CD4-positive, alpha-beta memory T cell (primary cell): ENCODE measurements at regions not wholly inside any gene's neighbourhood (a gene's known extent, or its start where the extent isn't known, plus 50 kb on each side); places are given as distances from the start of the nearest gene placed in this dataset.

Experiments used
- CTCF ChIA-PET: fragments of 350-600 bp; sonication (Branson Sonifier 250); formaldehyde crosslinking; loops from one replicate; lab custom pipeline; 2021; ENCODE audit warnings: inconsistent platforms; ENCODE audit not compliant: partially characterized antibody; lab: Charles Lee
- POLR2A ChIA-PET: fragments of 350-600 bp; sonication (Branson Sonifier 250); formaldehyde crosslinking; loops from one replicate; lab custom pipeline; 2021; ENCODE audit not compliant: partially characterized antibody; lab: Charles Lee
- DNase-seq, 5 donors: peaks; one replicate each; pipeline versions ENCODE4 v3.0.0 to v3.0.0-alpha.2; 2020 to 2022; ENCODE audit warnings: mixed read lengths in 1 of 5
- H3K27ac ChIP-seq: one replicate; pipeline ENCODE4 v1.7.0; 2013; ENCODE audit warnings: low read depth, low read length
- H3K27me3 ChIP-seq: 2 replicates; pipeline ENCODE4 v1.7.0; 2013; ENCODE audit warnings: mild to moderate bottlenecking, low read length, moderate library complexity; ENCODE audit not compliant: insufficient read depth
- H3K36me3 ChIP-seq: 2 replicates; pipeline ENCODE4 v1.7.0; 2013; ENCODE audit warnings: mild to moderate bottlenecking, low read length, moderate library complexity; ENCODE audit not compliant: insufficient read depth
- H3K4me1 ChIP-seq: 2 replicates; pipeline ENCODE4 v1.7.0; 2013; ENCODE audit warnings: mild to moderate bottlenecking, low read length, moderate library complexity; ENCODE audit not compliant: insufficient read depth
- H3K4me3 ChIP-seq, 2 donors: one replicate each; pipeline ENCODE4 v1.7.0; 2013; ENCODE audit warnings: low read length in 2 of 2, mild to moderate bottlenecking in 1 of 2
- H3K9me3 ChIP-seq, 2 donors: one replicate each; pipeline ENCODE4 v1.7.0; 2013; ENCODE audit warnings: low read length in 2 of 2, control low read depth in 1 of 2; ENCODE audit not compliant: control insufficient read depth in 1 of 2
- H3K27ac Mint-ChIP-seq, 7 donors: one replicate each; pipeline ENCODE4 v1.8.0; 2020 to 2021; ENCODE audit warnings: mixed read lengths in 7 of 7, mild to moderate bottlenecking in 6 of 7, inconsistent platforms in 3 of 7, moderate library complexity in 3 of 7
- H3K27me3 Mint-ChIP-seq, 2 donors: one replicate each; pipeline ENCODE4 v1.8.0; 2020 to 2021; ENCODE audit warnings: mixed read lengths in 2 of 2
- H3K36me3 Mint-ChIP-seq, 2 donors: one replicate each; pipeline ENCODE4 v1.8.0; 2020 to 2021; ENCODE audit warnings: mixed read lengths in 2 of 2, inconsistent platforms in 1 of 2, mild to moderate bottlenecking in 1 of 2
- H3K4me1 Mint-ChIP-seq, 4 donors: one replicate each; pipeline ENCODE4 v1.8.0; 2020 to 2021; ENCODE audit warnings: mixed read lengths in 4 of 4, mild to moderate bottlenecking in 1 of 4
- H3K4me3 Mint-ChIP-seq, 8 donors: one replicate each; pipeline ENCODE4 v1.8.0; 2020 to 2021; ENCODE audit warnings: mixed read lengths in 8 of 8, mild to moderate bottlenecking in 7 of 8, moderate library complexity in 6 of 8, inconsistent platforms in 3 of 8
- H3K9me3 Mint-ChIP-seq, 8 donors: one replicate each; pipeline ENCODE4 v1.8.0; 2020 to 2021; ENCODE audit warnings: mixed read lengths in 8 of 8, mild to moderate bottlenecking in 5 of 8, inconsistent platforms in 3 of 8, moderate library complexity in 1 of 8
- intact Hi-C: fragments of 100-400 bp; cut with micrococcal nuclease; formaldehyde crosslinking; loops from one replicate; pipeline ENCODE4 v1.15.1; 2023

GRCh38 chr22:48186146-48186790, 1423.8 kb downstream of the TBC1D22A start:
- Histone ChIP-seq H3K9me3 (no peaks in the 10 kb centered on the region), H3K36me3 (no peaks in the 10 kb centered on the region), H3K4me3 (no peak overlapping the region), H3K27ac (no peak overlapping the region), H3K27me3 (no peaks in the 10 kb centered on the region), H3K4me1 (no peaks in the 10 kb centered on the region)
- Mint-ChIP-seq H3K4me3 (no peak overlapping the region), H3K27ac (no peak overlapping the region), H3K9me3 (peaks cover 0 to 16% (median 12%) of the 10 kb centered on the region in 8 donors), H3K36me3 (peaks cover 0 to 1% of the 10 kb centered on the region in 2 donors), H3K4me1 (peaks cover 0 to 2% (median under 1%) of the 10 kb centered on the region in 4 donors), H3K27me3 (peaks cover 4 to 5% of the 10 kb centered on the region in 2 donors)
- intact Hi-C loops, result no loop called here
- POLR2A ChIA-PET, result no interaction called here
- CTCF ChIA-PET, result no interaction called here
- no peak for DNase-seq

DNA sequence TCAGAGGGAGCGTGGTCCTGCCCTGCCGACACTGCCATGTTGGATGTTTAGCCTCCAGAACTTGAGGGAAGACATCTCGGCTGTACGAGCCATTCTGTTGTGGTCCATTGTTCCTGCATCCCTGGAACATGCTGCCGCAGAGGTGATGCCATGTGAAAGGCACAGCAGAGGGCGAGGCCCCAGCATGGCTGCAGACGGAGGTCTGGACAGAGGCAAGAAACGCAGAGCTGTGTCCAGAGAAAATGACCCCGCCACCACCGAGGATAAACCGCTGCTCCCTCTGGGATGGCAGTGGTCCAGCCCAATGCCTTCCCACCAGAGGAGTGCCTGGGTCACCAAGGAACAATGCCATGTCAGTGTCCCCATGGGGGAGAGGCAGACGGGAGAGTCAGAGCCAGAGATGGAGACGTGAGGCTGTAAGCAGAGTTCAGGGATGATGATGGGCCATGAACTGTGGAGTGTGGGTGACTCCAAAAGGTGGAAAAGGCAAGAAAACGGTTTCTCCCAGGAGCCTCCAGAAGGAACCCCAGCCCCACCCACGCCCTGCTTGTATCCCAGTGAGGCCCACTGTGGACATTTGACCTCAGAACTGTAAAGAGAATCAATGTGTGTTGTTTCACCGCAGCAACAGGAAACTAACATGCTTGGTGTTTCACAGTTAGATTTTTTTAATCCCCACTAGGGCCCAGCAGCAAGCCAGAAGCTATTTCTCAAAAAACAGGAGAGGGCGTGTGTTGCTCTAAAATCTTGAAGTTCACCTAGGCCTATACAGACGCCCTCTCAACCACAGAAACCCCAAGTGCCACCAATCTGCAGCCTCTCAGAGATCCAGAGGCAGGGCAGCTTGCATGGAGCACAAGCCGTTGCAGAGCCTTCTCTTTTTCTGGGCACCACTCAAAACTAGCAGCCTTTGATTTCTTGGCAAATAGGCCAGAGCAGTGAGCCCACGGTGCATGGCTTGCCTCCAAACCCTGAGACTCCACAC, 1422.9 kb downstream of the TBC1D22A start:
- Mint-ChIP-seq H3K36me3 (no peaks in the 10 kb centered on the region), H3K4me3 (no peak overlapping the region), H3K27ac (no peak overlapping the region), H3K27me3 (peaks cover 3 to 5% of the 10 kb centered on the region in 2 donors), H3K9me3 (peaks cover 0 to 8% (median 5%) of the 10 kb centered on the region in 8 donors), H3K4me1 (peaks cover 0 to 2% (median under 1%) of the 10 kb centered on the region in 4 donors)
- intact Hi-C loops, result no loop called here
- CTCF ChIA-PET, result no interaction called here
- POLR2A ChIA-PET, result no interaction called here
- Histone ChIP-seq H3K4me3 (no peak overlapping the region), H3K27ac (no peak overlapping the region), H3K27me3 (no peaks in the 10 kb centered on the region), H3K9me3 (no peaks in the 10 kb centered on the region), H3K36me3 (no peaks in the 10 kb centered on the region), H3K4me1 (no peaks in the 10 kb centered on the region)
- no peak for DNase-seq

DNA sequence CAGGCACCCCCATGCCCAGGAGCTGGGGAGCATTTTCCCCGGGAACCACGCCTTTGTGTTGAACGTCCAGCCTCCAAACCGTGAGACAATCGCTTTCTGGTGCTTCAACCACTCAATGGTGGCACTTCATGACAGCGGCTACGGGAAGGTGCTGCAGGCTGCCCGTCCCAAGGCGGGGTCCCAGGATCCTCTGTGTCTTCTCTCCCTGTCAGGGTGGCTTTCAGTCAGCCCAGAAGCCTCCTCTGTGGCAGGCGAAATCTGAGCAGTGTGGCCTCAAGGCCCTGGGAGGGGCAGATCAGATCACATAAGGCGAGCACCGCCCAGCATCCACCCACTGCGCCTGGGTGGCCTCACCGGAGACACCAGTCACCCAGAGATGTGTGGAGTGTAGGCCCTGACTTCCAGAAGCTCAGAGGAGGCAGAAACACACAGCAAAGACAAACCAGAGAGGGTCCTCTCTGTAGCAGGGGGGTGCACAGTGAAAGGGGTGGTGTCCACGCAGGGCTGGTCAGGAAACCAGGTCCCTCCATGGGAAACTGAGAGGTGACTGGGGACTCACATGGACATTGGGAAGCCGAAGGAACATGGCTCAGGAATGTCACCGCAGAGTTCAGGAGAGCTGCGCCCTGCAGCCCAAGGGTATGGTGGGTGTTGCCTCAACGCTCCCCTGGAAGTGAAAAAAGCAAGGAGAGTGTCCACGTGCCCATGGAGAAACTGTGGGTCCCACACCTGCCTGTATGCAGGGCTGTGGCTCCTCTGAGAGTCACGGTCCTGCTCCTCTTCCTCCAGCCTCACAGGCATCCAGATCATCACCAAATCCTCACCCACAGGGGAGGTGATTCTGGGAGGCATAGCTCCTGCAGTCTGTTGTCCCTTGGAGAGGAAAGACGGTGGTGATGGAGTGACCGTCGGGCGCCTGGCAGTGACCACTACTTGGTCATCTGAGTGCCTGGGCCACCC, 1420.7 kb downstream of the TBC1D22A start:
- Histone ChIP-seq H3K36me3 (no peaks in the 10 kb centered on the region), H3K27me3 (no peaks in the 10 kb centered on the region), H3K9me3 (no peaks in the 10 kb centered on the region), H3K4me1 (no peaks in the 10 kb centered on the region), H3K4me3 (no peak overlapping the region), H3K27ac (no peak overlapping the region)
- H3K9me3 Mint-ChIP-seq, result peaks cover 0 to 3% (median under 1%) of the 10 kb centered on the region in 8 donors
- intact Hi-C loops, result no loop called here
- ChIA-PET POLR2A (no interaction called here), CTCF (no interaction called here)
- no peak overlapping the region for H3K4me3 Mint-ChIP-seq
- peaks cover 3% of the 10 kb centered on the region in 2 donors for H3K27me3 Mint-ChIP-seq
- H3K36me3 Mint-ChIP-seq, result no peaks in the 10 kb centered on the region
- DNase-seq, result no peak
- no peak overlapping the region for H3K27ac Mint-ChIP-seq
- H3K4me1 Mint-ChIP-seq, result peaks cover 0 to 2% (median under 1%) of the 10 kb centered on the region in 4 donors

DNA sequence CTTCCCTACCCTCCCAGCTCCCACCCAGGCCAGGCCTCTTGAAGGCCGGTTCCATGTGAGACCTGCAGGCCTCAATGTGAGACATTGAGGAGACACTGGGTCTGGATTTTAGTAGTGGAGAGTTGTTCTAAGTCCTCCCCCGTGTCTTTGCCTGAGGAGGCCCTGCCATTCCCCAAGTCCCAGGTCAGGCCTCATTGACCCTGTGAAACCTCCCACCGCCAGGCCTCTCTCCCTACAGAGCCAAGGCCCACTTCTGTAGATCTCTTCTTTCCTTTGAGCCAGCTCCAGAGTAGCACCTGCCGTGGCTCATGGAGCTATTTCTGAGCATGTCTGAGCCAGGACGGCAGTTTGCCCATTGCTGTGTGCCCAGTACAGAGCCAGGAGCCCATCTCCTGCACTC, 1419.6 kb downstream of the TBC1D22A start:
- Mint-ChIP-seq H3K4me3 (no peak overlapping the region), H3K4me1 (peaks cover 0 to 2% (median under 1%) of the 10 kb centered on the region in 4 donors), H3K27ac (no peak overlapping the region), H3K27me3 (peaks cover 3% of the 10 kb centered on the region in 2 donors), H3K9me3 (peaks cover 0 to 5% (median 0%) of the 10 kb centered on the region in 8 donors), H3K36me3 (no peaks in the 10 kb centered on the region)
- DNase-seq, result no peak
- H3K4me3 ChIP-seq, result no peak overlapping the region
- no peaks in the 10 kb centered on the region for H3K27me3 ChIP-seq
- H3K27ac ChIP-seq, result no peak overlapping the region
- H3K4me1 ChIP-seq, result no peaks in the 10 kb centered on the region
- ChIA-PET CTCF (no interaction called here), POLR2A (no interaction called here)
- H3K36me3 ChIP-seq, result no peaks in the 10 kb centered on the region
- no peaks in the 10 kb centered on the region for H3K9me3 ChIP-seq
- intact Hi-C loops, result no loop called here

DNA sequence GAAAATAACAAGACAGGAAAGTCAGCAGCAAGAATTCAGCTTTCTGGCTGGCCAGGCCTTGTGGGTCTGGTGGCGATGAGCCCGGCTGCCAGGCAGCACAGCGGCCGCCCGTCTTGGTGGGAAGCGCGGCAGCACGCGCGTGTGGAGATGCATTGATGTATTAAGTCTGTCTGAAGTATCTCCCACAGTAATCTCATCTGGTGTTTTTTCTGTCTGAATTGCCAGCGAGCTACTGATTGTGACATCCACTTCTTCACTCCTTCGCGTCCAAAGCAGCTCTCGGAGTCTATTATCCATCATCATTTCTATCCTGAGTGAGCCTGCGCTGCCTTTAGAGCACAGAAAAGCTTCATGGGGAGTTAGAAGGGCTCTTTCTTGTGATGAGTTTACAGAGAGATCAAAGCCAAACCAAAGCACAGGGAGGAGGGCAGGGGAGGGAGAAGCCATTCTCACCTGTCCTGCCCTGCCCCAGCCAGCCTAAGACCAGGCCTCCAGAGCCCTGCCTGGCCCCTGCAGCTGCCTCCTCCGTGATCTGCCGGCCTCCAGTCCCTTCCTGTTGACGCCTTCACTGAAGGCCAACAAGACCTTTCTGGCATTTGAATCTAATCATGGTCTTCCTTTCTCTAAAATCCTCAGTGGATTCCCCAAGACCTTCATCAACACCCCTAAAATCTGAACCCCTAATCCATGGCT, 1419.0 kb downstream of the TBC1D22A start:
- no peaks in the 10 kb centered on the region for H3K9me3 ChIP-seq
- Mint-ChIP-seq H3K27ac (no peak overlapping the region), H3K4me1 (peaks cover 0 to 2% (median under 1%) of the 10 kb centered on the region in 4 donors), H3K36me3 (no peaks in the 10 kb centered on the region), H3K27me3 (peaks cover 3% of the 10 kb centered on the region in 2 donors), H3K9me3 (peaks cover 0 to 5% (median 0%) of the 10 kb centered on the region in 8 donors), H3K4me3 (no peak overlapping the region)
- ChIA-PET POLR2A (no interaction called here), CTCF (no interaction called here)
- H3K4me1 ChIP-seq, result no peaks in the 10 kb centered on the region
- H3K4me3 ChIP-seq, result no peak overlapping the region
- H3K27ac ChIP-seq, result no peak overlapping the region
- H3K36me3 ChIP-seq, result no peaks in the 10 kb centered on the region
- intact Hi-C loops, result no loop called here
- H3K27me3 ChIP-seq, result no peaks in the 10 kb centered on the region
- DNase-seq, result no peak

- Histone ChIP-seq H3K36me3 (no peaks in the 10 kb centered on the region), H3K27me3 (no peaks in the 10 kb centered on the region), H3K27ac (no peak overlapping the region), H3K9me3 (no peaks in the 10 kb centered on the region), H3K4me3 (no peak overlapping the region), H3K4me1 (no peaks in the 10 kb centered on the region)
- Mint-ChIP-seq H3K4me3 (no peak overlapping the region), H3K27ac (no peak overlapping the region), H3K9me3 (peaks cover 0 to 3% (median under 1%) of the 10 kb centered on the region in 8 donors), H3K27me3 (peaks cover 2 to 5% of the 10 kb centered on the region in 2 donors), H3K4me1 (peaks cover 0 to 2% (median under 1%) of the 10 kb centered on the region in 4 donors), H3K36me3 (no peaks in the 10 kb centered on the region)
- DNase-seq, result no peak
- POLR2A ChIA-PET, result no interaction called here
- intact Hi-C loops, result no loop called here
- CTCF ChIA-PET, result no interaction called here
Observed at GRCh38 chr22:48180631-48181030, 1418.2 kb downstream of the TBC1D22A start.
